GM19395 (cell line): ENCODE measurements at regions not wholly inside any gene's neighbourhood (a gene's known extent, or its start where the extent isn't known, plus 50 kb on each side); places are given as distances from the start of the nearest gene placed in this dataset.

Experiments used
- ATAC-seq: cut with Tn5 transposase; IDR thresholded peaks from one replicate; pipeline ENCODE4 v1.9.1; 2021; ENCODE audit warnings: mild to moderate bottlenecking, moderate library complexity; ENCODE audit not compliant: unreplicated experiment

DNA sequence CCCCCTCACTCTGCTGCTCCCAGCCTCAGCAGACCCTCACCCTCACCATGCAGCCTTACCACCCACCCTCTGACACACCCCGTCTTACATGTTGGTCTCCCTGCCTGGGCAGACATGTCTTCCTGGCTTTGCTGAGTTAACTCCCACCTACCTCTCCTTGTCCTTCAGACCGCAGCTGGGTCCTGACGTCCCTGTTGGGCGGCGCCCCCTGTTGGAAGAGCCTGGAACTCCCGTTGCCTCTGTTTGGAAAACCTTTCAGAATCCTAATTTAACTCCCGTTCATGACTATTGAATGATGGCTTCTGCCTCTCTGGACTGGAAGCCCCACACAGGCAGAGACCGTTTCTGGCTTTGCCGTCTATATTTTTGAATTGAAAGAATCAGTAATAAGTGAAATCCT lies 245.1 kb downstream of the MYLK4 start:
- no peak for ATAC-seq

- ATAC-seq: no peak
Observed at GRCh38 chr6:2504495-2505064, 246.1 kb downstream of the MYLK4 start.

- no peak for ATAC-seq
Observed at GRCh38 chr6:2503816-2504494, 246.8 kb downstream of the MYLK4 start.

DNA sequence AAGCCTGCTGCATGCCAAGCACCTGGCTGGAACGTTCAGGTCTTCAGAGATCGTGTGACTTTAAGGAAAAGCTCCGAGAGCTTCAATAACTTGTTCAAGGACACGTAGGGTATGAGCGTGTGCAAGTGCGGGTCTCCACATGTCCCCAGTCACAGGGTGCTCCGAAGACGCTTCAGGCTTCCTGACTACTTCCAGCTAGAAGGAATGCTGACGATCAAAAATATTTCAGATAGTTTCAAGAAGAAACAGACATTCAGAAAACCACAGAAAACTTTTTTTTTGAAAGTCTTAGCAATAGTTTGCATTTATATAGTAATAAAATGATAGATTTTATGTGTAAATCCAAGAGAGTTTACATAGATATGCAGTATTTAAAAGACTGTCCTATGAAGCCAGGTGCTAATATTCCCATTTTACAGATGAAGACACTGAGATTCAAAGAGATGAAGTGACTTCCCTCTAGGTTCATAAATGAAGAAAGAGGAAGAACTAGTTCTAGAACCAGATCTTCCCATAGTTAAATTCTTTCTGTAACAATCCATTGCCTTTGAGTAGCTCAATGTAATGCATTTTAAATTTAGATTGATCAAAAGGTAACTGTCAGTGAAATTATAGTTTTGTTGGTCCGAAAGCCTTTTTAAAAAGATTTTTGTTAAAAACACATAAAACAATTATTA lies 247.6 kb downstream of the MYLK4 start:
- ATAC-seq: no peak

DNA sequence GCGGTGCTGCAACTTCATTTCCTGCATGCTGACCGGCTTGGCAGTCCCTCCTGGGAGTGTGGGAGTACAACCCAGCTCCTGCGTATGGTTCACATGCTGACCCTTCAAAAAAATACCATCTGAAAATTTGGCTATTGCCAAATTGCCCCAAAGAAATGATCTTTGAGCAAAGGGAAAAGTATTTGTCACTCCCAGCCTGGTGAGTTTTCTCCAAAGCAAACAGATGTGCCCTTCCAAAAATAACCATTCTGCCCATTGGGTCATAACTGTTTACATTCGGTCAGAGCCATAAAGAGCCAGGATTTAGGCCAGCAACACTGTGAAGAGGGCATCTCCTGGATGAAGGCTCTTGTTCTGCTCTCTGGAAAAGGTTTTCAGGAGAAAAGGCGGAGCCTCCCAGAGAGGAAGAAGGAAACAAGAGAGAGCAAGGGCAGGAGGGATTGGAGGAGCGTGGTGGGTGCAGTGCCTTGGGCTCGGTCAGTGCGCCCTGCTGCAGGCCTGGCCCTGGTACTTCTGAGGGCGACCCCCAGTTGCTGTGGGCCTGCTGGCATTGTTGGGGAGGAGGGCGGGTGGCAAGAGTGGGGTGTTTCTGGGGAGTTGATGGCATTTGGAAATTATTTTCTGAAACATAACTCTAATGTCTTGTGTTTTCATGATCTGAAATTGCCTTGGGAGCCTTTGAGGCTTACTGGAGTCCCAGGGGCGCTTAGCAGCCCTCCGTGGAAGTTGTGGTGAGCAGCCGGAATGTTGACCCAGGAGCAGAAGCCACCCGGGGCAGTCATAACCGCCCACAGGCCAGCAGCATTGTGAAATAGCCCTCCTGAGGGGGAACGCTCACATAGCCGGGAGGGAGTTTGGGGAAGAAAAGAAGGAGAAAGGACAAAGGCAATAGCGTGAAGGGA lies 248.4 kb downstream of the MYLK4 start:
- ATAC-seq: no peak

- no peak for ATAC-seq
Observed at GRCh38 chr6:2497922-2498623, 252.6 kb downstream of the MYLK4 start.

DNA sequence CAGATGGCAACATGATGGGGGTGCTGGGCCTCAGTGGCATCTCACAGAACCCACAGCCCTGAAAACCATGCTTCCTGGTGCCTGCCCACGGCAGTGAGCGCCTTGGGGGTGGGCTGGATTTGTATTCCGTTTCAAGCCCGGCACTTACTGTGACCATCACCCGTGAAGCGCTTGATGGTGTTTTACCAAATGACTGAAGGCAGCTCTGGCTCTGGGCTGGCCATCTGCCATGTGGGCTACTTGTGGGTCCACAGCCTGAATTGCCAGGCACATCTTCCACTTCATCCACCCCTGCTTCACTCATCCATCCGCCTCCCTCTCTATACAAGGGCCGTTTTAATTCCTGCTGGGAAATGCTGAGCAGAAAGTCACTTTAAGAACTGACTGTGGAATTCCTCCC lies 250.9 kb upstream of the GMDS start:
- no peak for ATAC-seq

DNA sequence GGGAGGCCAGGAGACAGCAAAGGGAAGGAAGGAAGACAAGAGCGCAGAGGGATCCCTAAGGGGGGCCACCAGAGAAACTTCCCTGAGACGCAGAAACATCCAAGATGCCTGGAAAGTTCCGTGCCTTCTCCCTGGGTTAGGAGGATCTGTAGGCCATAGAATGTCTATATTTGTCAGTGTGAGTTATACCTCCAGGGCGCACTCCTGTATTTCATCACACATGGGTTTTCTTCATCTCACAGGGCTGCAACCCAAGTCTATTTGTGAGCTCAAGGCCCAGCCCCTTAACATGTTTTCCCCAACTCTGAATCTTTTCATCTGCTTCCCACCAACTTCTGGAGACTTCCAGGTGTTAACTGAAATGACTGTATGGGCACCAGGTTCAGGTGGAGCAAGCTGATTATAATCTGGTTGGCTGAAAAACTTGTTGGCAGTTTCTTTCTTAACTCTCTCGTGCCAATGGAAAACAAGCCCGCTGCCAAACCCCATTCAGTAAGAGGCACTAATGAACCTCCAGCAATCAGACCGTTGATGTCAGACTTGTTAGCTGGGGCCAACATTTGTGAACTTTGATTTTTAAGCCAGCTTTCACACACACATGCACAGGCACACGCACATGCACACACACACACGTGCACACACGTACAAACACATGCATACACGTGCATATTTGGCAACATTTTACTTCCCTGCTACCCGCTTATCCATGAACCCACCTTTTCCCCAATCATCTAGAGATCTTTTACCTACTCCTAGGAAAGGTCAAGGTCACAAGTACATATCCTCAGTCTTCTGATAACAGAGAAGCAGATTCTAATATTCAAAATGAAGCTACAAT lies 247.5 kb upstream of the GMDS start:
- ATAC-seq: no peak

DNA sequence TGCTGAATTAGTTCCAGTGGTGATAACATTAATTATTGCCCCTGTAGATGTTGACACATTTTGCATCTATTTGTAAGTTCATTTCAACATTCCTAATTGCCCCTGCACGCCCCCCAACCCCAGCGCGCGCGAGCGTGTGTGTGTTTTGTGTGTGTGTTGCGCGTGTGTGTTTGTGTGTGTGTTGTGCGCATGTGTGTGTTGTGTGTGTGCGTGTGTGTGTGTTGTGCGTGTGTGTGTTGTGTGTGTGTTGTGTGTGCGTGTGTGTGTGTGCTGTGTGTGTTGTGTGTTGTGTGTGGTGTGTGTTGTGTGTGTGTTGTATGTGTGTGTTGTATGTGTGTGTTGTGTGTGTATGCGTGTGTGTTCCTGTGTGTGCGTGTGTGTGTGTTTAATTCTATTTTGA lies 245.7 kb upstream of the GMDS start:
- no peak for ATAC-seq

- no peak for ATAC-seq
Observed at GRCh38 chr6:2488578-2488977, 243.2 kb upstream of the GMDS start.

DNA sequence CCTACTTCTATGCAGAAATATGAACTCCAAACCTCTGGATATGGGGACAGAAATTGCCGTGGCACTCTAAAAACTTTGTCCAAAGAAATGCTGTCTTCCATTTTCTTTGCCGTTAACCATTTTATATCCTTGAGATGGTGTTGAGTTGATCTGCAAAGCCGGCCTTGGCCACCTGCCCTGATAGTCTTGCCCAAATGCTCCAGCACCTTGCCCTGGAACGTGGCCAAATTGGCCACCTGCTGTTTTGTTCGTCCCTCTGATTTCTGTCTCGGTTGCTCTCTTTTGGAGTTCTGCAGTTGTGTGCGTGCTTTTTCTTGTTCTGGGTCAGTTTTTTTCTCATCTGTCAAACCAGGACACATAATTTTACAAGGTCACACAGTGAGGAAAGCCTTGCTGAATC lies 239.7 kb upstream of the GMDS start:
- no peak for ATAC-seq

- no peak for ATAC-seq
Observed at GRCh38 chr6:2482773-2483172, 237.4 kb upstream of the GMDS start.

- ATAC-seq: no peak
Observed at GRCh38 chr6:2481307-2481706, 235.9 kb upstream of the GMDS start.

- no peak for ATAC-seq
Observed at GRCh38 chr6:2480267-2480966, 235.0 kb upstream of the GMDS start.

DNA sequence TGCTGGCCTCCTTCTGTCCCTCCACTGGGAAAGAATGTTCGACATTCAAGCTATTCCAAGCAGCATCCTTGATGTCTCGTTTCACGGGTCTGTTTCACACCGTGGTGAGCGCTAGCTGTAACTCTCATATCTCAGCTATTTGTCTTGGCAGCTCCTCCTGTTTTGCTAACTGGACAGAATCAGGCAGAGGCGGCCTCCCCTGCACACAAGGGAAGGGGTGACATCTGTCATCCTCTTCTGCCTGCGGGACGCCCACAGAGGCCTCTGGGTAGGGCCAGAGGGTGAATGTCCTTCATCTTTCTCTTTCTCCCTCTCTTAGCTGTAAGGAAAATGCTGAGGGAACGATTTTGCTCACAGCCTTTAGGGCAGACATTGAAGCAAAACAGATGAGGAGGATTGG lies 232.8 kb upstream of the GMDS start:
- ATAC-seq: no peak

DNA sequence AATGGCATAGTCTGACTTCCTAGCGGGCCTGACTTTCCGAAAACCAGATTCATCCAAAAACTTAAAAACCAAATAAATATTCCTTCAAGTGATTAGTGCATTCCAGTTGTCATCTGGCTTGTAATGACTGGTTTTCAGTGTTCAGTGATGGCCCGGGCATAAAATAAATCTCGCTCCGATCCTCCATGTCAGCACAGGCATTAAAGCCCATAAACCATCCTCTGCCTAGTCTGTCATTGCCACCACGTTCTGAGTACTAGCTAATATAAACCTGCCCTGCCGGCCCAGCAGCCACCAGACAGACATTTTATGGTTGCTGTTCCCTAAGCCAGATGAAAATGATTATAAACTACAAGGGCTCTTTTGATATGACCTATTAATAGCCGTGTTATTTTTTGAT lies 232.3 kb upstream of the GMDS start:
- no peak for ATAC-seq

DNA sequence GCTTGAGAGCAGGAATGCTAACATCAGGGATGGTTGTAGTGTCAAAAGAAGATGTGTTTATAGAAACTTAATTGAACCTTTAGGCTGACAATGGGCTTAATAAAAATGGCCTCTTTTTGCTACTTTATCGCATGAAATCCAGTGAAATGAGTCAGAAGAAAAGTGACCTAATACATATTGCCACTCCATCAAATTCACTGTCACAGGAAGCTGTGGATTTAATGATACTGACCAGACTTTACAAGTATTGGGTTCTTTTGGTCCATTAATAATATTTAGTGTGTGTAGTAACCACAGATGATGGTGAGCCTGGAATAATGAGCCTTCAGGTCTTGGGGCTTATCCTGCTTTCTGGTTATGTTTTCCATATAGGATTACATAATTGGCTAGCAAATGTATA lies 231.8 kb upstream of the GMDS start:
- no peak for ATAC-seq

DNA sequence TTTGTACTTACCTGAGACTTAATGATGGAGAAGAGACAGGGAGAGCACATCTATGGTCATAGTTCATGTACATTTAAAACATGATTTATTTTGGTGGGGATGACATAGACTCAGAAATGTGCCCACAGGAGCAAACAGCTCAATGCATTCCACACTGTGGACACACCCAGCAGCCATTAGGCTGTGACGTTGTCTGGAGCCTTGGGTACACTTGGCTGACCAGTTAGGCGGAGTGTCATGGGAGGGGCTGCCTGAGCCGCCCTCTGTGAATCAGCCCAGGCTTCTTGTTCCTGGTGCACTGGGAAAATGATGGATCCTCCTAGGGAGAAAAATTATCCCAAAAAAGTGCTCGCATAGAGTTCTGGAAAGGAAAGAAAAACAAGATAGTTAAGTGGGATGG lies 231.0 kb upstream of the GMDS start:
- no peak for ATAC-seq

- ATAC-seq: no peak
Observed at GRCh38 chr6:2471472-2471871, 226.1 kb upstream of the GMDS start.
